ENCODE measurements at regions not wholly inside any gene's neighbourhood (a gene's known extent, or its start where the extent isn't known, plus 50 kb on each side); places are given as distances from the start of the nearest gene placed in this dataset.

- H3K9me3 ChIP-seq = no peaks in the 10 kb centered on the region
- no peak for ATAC-seq
- no peak for DNase-seq
- H3K4me1 ChIP-seq (ENCODE audit: low read depth) = no peaks in the 10 kb centered on the region
- H3K36me3 ChIP-seq (ENCODE audit: low read depth) = no peaks in the 10 kb centered on the region
- no peak overlapping the region for H3K4me3 ChIP-seq
- intact Hi-C loops (cut with DNase I, micrococcal nuclease) = no loop called here
- TF ChIP-seq, protein P1, sequence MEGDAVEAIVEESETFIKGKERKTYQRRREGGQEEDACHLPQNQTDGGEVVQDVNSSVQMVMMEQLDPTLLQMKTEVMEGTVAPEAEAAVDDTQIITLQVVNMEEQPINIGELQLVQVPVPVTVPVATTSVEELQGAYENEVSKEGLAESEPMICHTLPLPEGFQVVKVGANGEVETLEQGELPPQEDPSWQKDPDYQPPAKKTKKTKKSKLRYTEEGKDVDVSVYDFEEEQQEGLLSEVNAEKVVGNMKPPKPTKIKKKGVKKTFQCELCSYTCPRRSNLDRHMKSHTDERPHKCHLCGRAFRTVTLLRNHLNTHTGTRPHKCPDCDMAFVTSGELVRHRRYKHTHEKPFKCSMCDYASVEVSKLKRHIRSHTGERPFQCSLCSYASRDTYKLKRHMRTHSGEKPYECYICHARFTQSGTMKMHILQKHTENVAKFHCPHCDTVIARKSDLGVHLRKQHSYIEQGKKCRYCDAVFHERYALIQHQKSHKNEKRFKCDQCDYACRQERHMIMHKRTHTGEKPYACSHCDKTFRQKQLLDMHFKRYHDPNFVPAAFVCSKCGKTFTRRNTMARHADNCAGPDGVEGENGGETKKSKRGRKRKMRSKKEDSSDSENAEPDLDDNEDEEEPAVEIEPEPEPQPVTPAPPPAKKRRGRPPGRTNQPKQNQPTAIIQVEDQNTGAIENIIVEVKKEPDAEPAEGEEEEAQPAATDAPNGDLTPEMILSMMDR (IDR thresholded peaks at IDR 0.05) = no peak
Observed at GRCh38 chr9:19689328-19690101, 99.3 kb downstream of the SLC24A2 start.

- intact Hi-C loops (cut with DNase I, micrococcal nuclease) = no loop called here
- Histone ChIP-seq H3K9me3 (no peaks in the 10 kb centered on the region), H3K4me1 (ENCODE audit: low read depth) (no peaks in the 10 kb centered on the region), H3K4me3 (no peak overlapping the region), H3K36me3 (ENCODE audit: low read depth) (no peaks in the 10 kb centered on the region)
- no peak for ATAC-seq
- no peak for DNase-seq
- TF ChIP-seq, protein P1 (IDR thresholded peaks at IDR 0.05) = no peak
Observed at GRCh38 chr9:19683715-19684114, 105.1 kb downstream of the SLC24A2 start.

DNA sequence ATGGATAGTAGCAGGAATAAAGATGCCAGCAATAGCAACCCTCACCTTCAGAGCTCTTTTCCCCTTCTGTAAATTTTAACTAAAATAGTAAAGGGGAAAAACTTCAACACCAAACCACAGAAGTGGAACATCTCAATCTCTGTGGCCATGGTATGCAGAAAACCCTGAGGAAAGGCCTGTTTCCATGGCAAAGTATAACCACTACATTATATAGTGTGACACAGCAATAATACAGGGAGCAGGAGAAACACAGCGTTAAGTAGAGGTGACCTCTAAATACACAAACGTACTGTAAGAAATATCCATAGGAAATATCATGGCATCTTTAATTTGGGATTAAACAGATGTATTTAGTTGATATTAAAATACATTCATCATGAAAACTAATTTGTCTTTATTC lies 106.4 kb downstream of the SLC24A2 start:
- no peak for ATAC-seq
- TF ChIP-seq, protein P1 (IDR thresholded peaks at IDR 0.05) = no peak

GRCh38 chr9:19681846-19682245 lies 107.0 kb downstream of the SLC24A2 start:
- TF ChIP-seq, protein P1 (IDR thresholded peaks at IDR 0.05) = no peak
- intact Hi-C loops (cut with DNase I, micrococcal nuclease) = no loop called here

More for the DNA sequence above, 106.4 kb downstream of the SLC24A2 start:
- Histone ChIP-seq H3K4me1 (ENCODE audit: low read depth) (no peaks in the 10 kb centered on the region), H3K9me3 (no peaks in the 10 kb centered on the region), H3K4me3 (no peak overlapping the region), H3K36me3 (ENCODE audit: low read depth) (no peaks in the 10 kb centered on the region)
- intact Hi-C loops (cut with DNase I, micrococcal nuclease) = no loop called here
- DNase-seq = no peak

GRCh38 chr9:19677924-19678323 lies 110.9 kb downstream of the SLC24A2 start:
- Histone ChIP-seq H3K36me3 (ENCODE audit: low read depth) (no peaks in the 10 kb centered on the region), H3K9me3 (no peaks in the 10 kb centered on the region), H3K4me1 (ENCODE audit: low read depth) (no peaks in the 10 kb centered on the region), H3K4me3 (no peak overlapping the region)
- intact Hi-C loops (cut with DNase I, micrococcal nuclease) = no loop called here
- DNase-seq = no peak
- TF ChIP-seq, protein P1 (IDR thresholded peaks at IDR 0.05) = no peak
- ATAC-seq = no peak

More at GRCh38 chr9:19681846-19682245, 107.0 kb downstream of the SLC24A2 start:
- Histone ChIP-seq H3K9me3 (no peaks in the 10 kb centered on the region), H3K36me3 (ENCODE audit: low read depth) (no peaks in the 10 kb centered on the region), H3K4me1 (ENCODE audit: low read depth) (no peaks in the 10 kb centered on the region), H3K4me3 (no peak overlapping the region)
- ATAC-seq = no peak
- DNase-seq = no peak

Measured in mucosa of descending colon (tissue), 3 donors.